GM12872 (cell line): ENCODE measurements at regions not wholly inside any gene's neighbourhood (a gene's known extent, or its start where the extent isn't known, plus 50 kb on each side); places are given as distances from the start of the nearest gene placed in this dataset.
A peak's percentile ranks its signal among the peaks of the same experiment; 100 is the strongest.

Experiments
- TF ChIP-seq, protein P1 (sequence below): IDR thresholded peaks from 3 replicates; pipeline ENCODE4 v1.5.1; 2011; ENCODE audit warnings: low read depth, mild to moderate bottlenecking, low read length, moderate library complexity; ENCODE audit not compliant: insufficient read depth

DNA sequence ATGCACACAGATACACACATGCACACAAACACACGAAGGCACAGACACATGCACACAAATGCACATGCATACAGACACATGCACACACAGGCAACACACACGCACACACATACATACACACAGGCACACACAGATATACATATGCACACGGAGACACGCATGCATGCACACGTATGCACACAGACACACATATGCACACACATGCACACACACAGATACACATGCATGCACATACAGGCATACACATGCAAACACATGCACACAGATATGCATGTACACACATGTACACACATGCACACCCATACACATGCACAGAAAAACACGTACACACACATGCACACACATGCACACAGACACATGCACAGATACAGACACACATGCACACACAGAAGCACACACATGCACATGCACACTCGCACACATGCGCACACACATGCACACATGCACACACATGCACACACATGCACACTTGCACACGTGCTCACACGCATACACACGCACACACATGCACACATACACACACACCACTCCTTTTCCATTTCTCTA, 70.8 kb upstream of the ALDH3B2 start:
- TF ChIP-seq, protein P1, sequence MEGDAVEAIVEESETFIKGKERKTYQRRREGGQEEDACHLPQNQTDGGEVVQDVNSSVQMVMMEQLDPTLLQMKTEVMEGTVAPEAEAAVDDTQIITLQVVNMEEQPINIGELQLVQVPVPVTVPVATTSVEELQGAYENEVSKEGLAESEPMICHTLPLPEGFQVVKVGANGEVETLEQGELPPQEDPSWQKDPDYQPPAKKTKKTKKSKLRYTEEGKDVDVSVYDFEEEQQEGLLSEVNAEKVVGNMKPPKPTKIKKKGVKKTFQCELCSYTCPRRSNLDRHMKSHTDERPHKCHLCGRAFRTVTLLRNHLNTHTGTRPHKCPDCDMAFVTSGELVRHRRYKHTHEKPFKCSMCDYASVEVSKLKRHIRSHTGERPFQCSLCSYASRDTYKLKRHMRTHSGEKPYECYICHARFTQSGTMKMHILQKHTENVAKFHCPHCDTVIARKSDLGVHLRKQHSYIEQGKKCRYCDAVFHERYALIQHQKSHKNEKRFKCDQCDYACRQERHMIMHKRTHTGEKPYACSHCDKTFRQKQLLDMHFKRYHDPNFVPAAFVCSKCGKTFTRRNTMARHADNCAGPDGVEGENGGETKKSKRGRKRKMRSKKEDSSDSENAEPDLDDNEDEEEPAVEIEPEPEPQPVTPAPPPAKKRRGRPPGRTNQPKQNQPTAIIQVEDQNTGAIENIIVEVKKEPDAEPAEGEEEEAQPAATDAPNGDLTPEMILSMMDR, result no peak

DNA sequence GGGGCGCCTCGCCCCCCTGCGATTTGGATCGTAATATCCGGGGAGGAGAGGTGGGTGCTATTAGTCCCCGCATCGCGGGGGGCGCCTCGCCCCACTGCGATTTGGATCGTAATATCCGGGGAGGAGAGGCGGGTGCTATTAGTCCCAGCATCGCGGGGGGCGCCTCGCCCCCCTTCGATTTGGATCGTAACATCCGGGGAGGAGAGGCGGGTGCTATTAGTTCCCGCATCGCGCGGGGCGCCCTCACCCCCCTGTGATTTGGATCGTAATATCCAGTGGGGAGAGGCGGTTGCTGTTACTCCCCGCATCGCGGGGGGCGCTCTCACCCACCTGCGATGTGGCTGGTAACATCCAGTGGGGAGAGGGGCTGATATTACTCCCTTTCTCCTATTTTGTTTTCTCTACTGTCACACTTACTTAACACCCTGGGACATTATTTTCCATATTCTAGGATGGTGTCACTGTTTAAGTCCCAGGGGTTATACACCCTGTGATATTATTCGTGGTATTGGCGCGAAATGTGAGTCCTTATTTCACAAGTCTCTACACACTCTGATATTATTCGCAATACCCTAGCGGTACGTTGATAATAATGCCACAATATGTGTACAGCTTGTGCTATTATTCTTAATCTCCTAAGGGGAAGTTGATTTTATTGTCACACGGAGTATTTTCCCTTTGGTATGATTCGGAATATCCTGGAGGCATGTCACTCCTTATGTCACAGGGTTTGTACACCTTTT, 57.8 kb upstream of the ALDH3B2 start:
- TF ChIP-seq, protein P1, result peak; percentile 30; the same call in 2 of the 3 replicates

DNA sequence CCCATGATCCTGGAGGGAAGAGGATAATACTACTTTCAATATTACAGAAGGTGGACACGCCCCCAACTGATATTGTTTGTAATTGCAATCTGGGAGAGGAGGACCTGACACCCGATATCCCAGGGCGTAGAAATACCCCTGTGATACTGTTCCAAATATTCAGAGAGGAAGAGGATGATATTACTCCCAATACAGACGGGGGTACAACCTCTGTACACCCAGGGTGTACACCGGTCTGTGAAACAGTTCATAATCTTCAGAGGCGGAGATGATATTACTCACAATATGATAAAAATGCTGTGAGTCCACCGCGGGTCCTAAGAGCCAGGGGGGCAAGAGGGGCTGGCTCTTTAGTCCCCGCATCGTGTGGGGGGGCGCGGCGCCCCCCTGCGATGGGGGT, 57.2 kb upstream of the ALDH3B2 start:
- TF ChIP-seq, protein P1, result no peak
